H9 (cell line): ENCODE measurements at regions not wholly inside any gene's neighbourhood (a gene's known extent, or its start where the extent isn't known, plus 50 kb on each side); places are given as distances from the start of the nearest gene placed in this dataset.

Experiments used
- DNase-seq: peaks from one replicate; pipeline ENCODE4 v3.0.0-alpha.2; 2017
- H2AFZ ChIP-seq: one replicate; pipeline ENCODE4 v1.6.1; 2013; ENCODE audit warnings: mild to moderate bottlenecking, low read length, control low read depth, moderate library complexity
- H2AK5ac ChIP-seq: 2 replicates; pipeline ENCODE4 v1.6.1; 2013; ENCODE audit warnings: low read length, control low read depth, mixed read lengths; ENCODE audit not compliant: insufficient read length
- H2BK120ac ChIP-seq: one replicate; pipeline ENCODE4 v1.6.1; 2013; ENCODE audit warnings: low read depth, mild to moderate bottlenecking, low read length, control low read depth, inconsistent platforms; ENCODE audit not compliant: poor library complexity, severe bottlenecking
- H2BK12ac ChIP-seq: 2 replicates; pipeline ENCODE4 v1.6.1; 2013; ENCODE audit warnings: low read length, control low read depth, mixed read lengths, low read depth; ENCODE audit not compliant: insufficient read length
- H2BK15ac ChIP-seq: 2 replicates; pipeline ENCODE4 v1.6.1; 2013; ENCODE audit warnings: low read depth, low read length, control low read depth
- H2BK20ac ChIP-seq: one replicate; pipeline ENCODE4 v1.6.1; 2013; ENCODE audit warnings: low read depth, mild to moderate bottlenecking, low read length, control low read depth, inconsistent platforms; ENCODE audit not compliant: poor library complexity, severe bottlenecking
- H2BK5ac ChIP-seq: 2 replicates; pipeline ENCODE4 v1.6.1; 2013; ENCODE audit warnings: low read length, control low read depth, mixed read lengths; ENCODE audit not compliant: insufficient read length
- H3K14ac ChIP-seq: 2 replicates; pipeline ENCODE4 v1.6.1; 2013; ENCODE audit warnings: low read length, control low read depth; ENCODE audit not compliant: insufficient read depth
- H3K18ac ChIP-seq: 2 replicates; pipeline ENCODE4 v1.6.1; 2013; ENCODE audit warnings: low read depth, mild to moderate bottlenecking, mixed read lengths, low read length, control low read depth; ENCODE audit not compliant: insufficient read length
- H3K23ac ChIP-seq: 2 replicates; pipeline ENCODE4 v1.6.1; 2013; ENCODE audit warnings: low read length, control low read depth, mixed read lengths, low read depth; ENCODE audit not compliant: insufficient read length
- H3K23me2 ChIP-seq: 2 replicates; pipeline ENCODE4 v1.6.1; 2013; ENCODE audit warnings: low read depth, mild to moderate bottlenecking, mixed read lengths, low read length, control low read depth; ENCODE audit not compliant: insufficient read length, poor library complexity, severe bottlenecking
- H3K27ac ChIP-seq: 2 replicates; pipeline ENCODE4 v1.5.1; 2013; ENCODE audit warnings: low read length, control low read depth, mixed read lengths, low read depth; ENCODE audit not compliant: insufficient read length
- H3K27me3 ChIP-seq: 2 replicates; pipeline ENCODE4 v1.6.1; 2013; ENCODE audit warnings: low read length, control low read depth, inconsistent platforms; ENCODE audit not compliant: insufficient read depth
- H3K4ac ChIP-seq: 2 replicates; pipeline ENCODE4 v1.6.1; 2013; ENCODE audit warnings: low read depth, mild to moderate bottlenecking, control low read depth, inconsistent platforms, low read length, moderate library complexity
- H3K4me1 ChIP-seq: 2 replicates; pipeline ENCODE4 v1.6.1; 2013; ENCODE audit warnings: low read length, control low read depth, inconsistent platforms; ENCODE audit not compliant: insufficient read depth
- H3K4me2 ChIP-seq: 2 replicates; pipeline ENCODE4 v1.6.1; 2013; ENCODE audit warnings: low read length, control low read depth, mixed read lengths; ENCODE audit not compliant: insufficient read length, insufficient read depth
- H3K56ac ChIP-seq: 2 replicates; pipeline ENCODE4 v1.6.1; 2013; ENCODE audit warnings: low read depth, mild to moderate bottlenecking, mixed read lengths, low read length, control low read depth; ENCODE audit not compliant: insufficient read length
- H3K79me1 ChIP-seq: 2 replicates; pipeline ENCODE4 v1.6.1; 2013; ENCODE audit warnings: low read depth, mild to moderate bottlenecking, moderate library complexity, low read length, control low read depth, inconsistent platforms; ENCODE audit not compliant: insufficient read depth, poor library complexity, severe bottlenecking
- H3K79me2 ChIP-seq: 2 replicates; pipeline ENCODE4 v1.6.1; 2013; ENCODE audit warnings: low read length, control low read depth, inconsistent platforms; ENCODE audit not compliant: insufficient read depth
- H3K9ac ChIP-seq: 2 replicates; pipeline ENCODE4 v1.6.1; 2013; ENCODE audit warnings: low read length, control low read depth, mixed read lengths; ENCODE audit not compliant: insufficient read length; ENCODE audit errors: extremely low read depth
- H3K9me3 ChIP-seq: one replicate; pipeline ENCODE4 v1.6.1; 2013; ENCODE audit warnings: low read depth, low read length, inconsistent platforms; ENCODE audit not compliant: control insufficient read depth
- H3T11ph ChIP-seq: one replicate; pipeline ENCODE4 v1.6.1; 2013; ENCODE audit warnings: mild to moderate bottlenecking, low read length, control low read depth, inconsistent platforms
- H4K20me1 ChIP-seq: one replicate; pipeline ENCODE4 v1.6.1; 2013; ENCODE audit not compliant: control insufficient read depth, insufficient read length, insufficient read depth
- H4K5ac ChIP-seq: 2 replicates; pipeline ENCODE4 v1.6.1; 2013; ENCODE audit warnings: low read depth, mild to moderate bottlenecking, mixed read lengths, low read length, control low read depth; ENCODE audit not compliant: insufficient read length
- H4K8ac ChIP-seq: replicated peaks from 2 replicates; pipeline ENCODE4 v1.6.1; 2013; ENCODE audit warnings: low read length, control low read depth, mixed read lengths, low read depth; ENCODE audit not compliant: insufficient read length
- H4K91ac ChIP-seq: 2 replicates; pipeline ENCODE4 v1.6.1; 2013; ENCODE audit warnings: low read depth, mild to moderate bottlenecking, moderate library complexity, mixed read lengths, low read length, control low read depth; ENCODE audit not compliant: insufficient read length
- H3K27ac Mint-ChIP-seq, 3 experiments: 2 replicates in 2 of 3; 3 replicates in 1 of 3; pipeline ENCODE4 v1.8.0; 2020 to 2021; ENCODE audit warnings: mixed read lengths in 3 of 3, mild to moderate bottlenecking in 1 of 3, moderate library complexity in 1 of 3
- H3K27me3 Mint-ChIP-seq: 2 replicates; pipeline ENCODE4 v1.8.0; 2021; ENCODE audit warnings: low read depth, mild to moderate bottlenecking, moderate library complexity, mixed read lengths
- H3K36me3 Mint-ChIP-seq, 3 experiments: 2 replicates in 2 of 3; 3 replicates in 1 of 3; pipeline ENCODE4 v1.8.0; 2020 to 2021; ENCODE audit warnings: low read depth in 3 of 3, mixed read lengths in 3 of 3; ENCODE audit not compliant: insufficient read depth in 1 of 3
- H3K4me1 Mint-ChIP-seq, 2 experiments: 2 replicates each; pipeline ENCODE4 v1.8.0; 2020; ENCODE audit warnings: mixed read lengths in 2 of 2
- H3K4me3 Mint-ChIP-seq, 2 experiments: 2 replicates in 1 of 2; 3 replicates in 1 of 2; pipeline ENCODE4 v1.8.0; 2020 to 2021; ENCODE audit warnings: mild to moderate bottlenecking in 2 of 2, mixed read lengths in 2 of 2, moderate library complexity in 1 of 2
- H3K9me3 Mint-ChIP-seq, 2 experiments: 2 replicates in 1 of 2; 3 replicates in 1 of 2; pipeline ENCODE4 v1.8.0; 2020; ENCODE audit warnings: mild to moderate bottlenecking in 2 of 2, mixed read lengths in 2 of 2, moderate library complexity in 1 of 2
- WGBS: extraction: QIAGEN DNeasy Blood & Tissue Kit; methylation state at CpG from one replicate; pipeline ENCODE4 v1.1.7; 2013; ENCODE audit warnings: missing lambda C conversion rate, low lambda C conversion rate, mixed read lengths; ENCODE audit not compliant: insufficient read length; ENCODE audit errors: extremely low coverage; 5-methylcytosine and 5-hydroxymethylcytosine counted together
- TF ChIP-seq, protein P1 (sequence below): fragments of 200-600 bp; sonication (generic); conservative IDR thresholded peaks from 3 replicates; pipeline ENCODE4 v1.8.0; 2021; ENCODE audit warnings: antibody characterized with exemption, mild to moderate bottlenecking

DNA sequence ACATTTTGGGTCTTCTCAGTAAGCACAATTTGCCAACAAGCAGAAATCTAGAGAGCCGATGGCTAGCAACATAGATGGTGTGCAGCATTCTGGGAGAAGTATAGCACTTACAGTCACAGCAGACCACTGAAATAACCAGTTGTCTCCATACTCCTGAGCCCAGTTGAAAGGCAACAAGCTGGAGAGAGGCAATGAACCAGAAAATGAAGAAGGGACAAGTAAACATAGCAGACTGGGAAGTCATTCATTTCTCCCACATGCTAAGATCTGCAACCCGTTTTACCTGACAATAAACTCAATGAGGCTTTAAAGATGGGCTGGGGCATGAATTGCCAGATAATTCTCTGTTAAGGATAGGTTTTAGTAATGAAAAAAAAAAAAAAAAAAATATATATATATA is 575.6 kb upstream of the GRAMD2B start:
- no peak overlapping the region for H2BK120ac ChIP-seq
- no peaks in the 10 kb centered on the region for H3K79me2 ChIP-seq
- H3K56ac ChIP-seq: no peak overlapping the region
- no peak overlapping the region for H4K8ac ChIP-seq
- no peak overlapping the region for H3K4ac ChIP-seq
- no peak overlapping the region for H2BK5ac ChIP-seq
- Mint-ChIP-seq H3K4me1 (peaks cover 10 to 23% of the 10 kb centered on the region in 2 experiments), H3K27ac (no peak overlapping the region), H3K4me3 (no peak overlapping the region), H3K9me3 (peaks cover 19 to 27% of the 10 kb centered on the region in 2 experiments), H3K27me3 (no peaks in the 10 kb centered on the region), H3K36me3 (peaks cover 17 to 31% (median 20%) of the 10 kb centered on the region in 3 experiments)
- no peak overlapping the region for H3K23ac ChIP-seq
- H3K27ac ChIP-seq: no peak overlapping the region
- no peak overlapping the region for H2AK5ac ChIP-seq
- H3K9ac ChIP-seq: no peak overlapping the region
- H4K5ac ChIP-seq: no peak overlapping the region
- H2BK12ac ChIP-seq: no peak overlapping the region
- H2BK15ac ChIP-seq: no peak overlapping the region
- DNase-seq: no peak
- H3K18ac ChIP-seq: no peak overlapping the region
- no peaks in the 10 kb centered on the region for H3K27me3 ChIP-seq
- peaks cover 5% of the 10 kb centered on the region; the same call in 1 of the 2 replicates for H3K4me1 ChIP-seq
- H3K14ac ChIP-seq: no peak overlapping the region
- no peak overlapping the region for H2BK20ac ChIP-seq
- no CpG with 5 or more reads among the region's 2 CpGs for WGBS
- no peak overlapping the region for H3T11ph ChIP-seq
- H3K4me2 ChIP-seq: no peak overlapping the region
- no peak overlapping the region for H2AFZ ChIP-seq
- no peaks in the 10 kb centered on the region for H4K20me1 ChIP-seq
- H3K9me3 ChIP-seq: no peaks in the 10 kb centered on the region
- H3K79me1 ChIP-seq: no peaks in the 10 kb centered on the region
- H4K91ac ChIP-seq: no peak overlapping the region
- no peaks in the 10 kb centered on the region for H3K23me2 ChIP-seq
- TF ChIP-seq, protein P1, sequence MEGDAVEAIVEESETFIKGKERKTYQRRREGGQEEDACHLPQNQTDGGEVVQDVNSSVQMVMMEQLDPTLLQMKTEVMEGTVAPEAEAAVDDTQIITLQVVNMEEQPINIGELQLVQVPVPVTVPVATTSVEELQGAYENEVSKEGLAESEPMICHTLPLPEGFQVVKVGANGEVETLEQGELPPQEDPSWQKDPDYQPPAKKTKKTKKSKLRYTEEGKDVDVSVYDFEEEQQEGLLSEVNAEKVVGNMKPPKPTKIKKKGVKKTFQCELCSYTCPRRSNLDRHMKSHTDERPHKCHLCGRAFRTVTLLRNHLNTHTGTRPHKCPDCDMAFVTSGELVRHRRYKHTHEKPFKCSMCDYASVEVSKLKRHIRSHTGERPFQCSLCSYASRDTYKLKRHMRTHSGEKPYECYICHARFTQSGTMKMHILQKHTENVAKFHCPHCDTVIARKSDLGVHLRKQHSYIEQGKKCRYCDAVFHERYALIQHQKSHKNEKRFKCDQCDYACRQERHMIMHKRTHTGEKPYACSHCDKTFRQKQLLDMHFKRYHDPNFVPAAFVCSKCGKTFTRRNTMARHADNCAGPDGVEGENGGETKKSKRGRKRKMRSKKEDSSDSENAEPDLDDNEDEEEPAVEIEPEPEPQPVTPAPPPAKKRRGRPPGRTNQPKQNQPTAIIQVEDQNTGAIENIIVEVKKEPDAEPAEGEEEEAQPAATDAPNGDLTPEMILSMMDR: no peak
